ENCODE measurements at regions not wholly inside any gene's neighbourhood (a gene's known extent, or its start where the extent isn't known, plus 50 kb on each side); places are given as distances from the start of the nearest gene placed in this dataset.

- Histone ChIP-seq H3K27ac (no peak overlapping the region), H3K36me3 (no peaks in the 10 kb centered on the region), H3K9me3 (no peaks in the 10 kb centered on the region), H3K4me3 (no peak overlapping the region), H3K27me3 (no peaks in the 10 kb centered on the region), H3K4me1 (no peaks in the 10 kb centered on the region)
- ATAC-seq, result no peak
- DNase-seq, result no peak
- whole genome bisulfite sequencing, 4 donors, result 42 to 62% (median 51%) methylated on average over 1 of the region's 1 CpG
- intact Hi-C loops (cut with DNase I), result no loop called here
- TF ChIP-seq POLR2A (IDR thresholded peaks at IDR 0.05), result no peak
- no peak for TF ChIP-seq CTCF (IDR thresholded peaks at IDR 0.05)
These were observed 70.5 kb upstream of the CDYL2 start for GRCh38 chr16:80874925-80875324.

- intact Hi-C loops (cut with DNase I), result no loop called here
- no peaks in the 10 kb centered on the region for H3K4me1 ChIP-seq
- H3K27me3 ChIP-seq, result no peaks in the 10 kb centered on the region
- H3K27ac ChIP-seq, result no peak overlapping the region
- H3K36me3 ChIP-seq, result no peaks in the 10 kb centered on the region
- TF ChIP-seq POLR2A (IDR thresholded peaks at IDR 0.05), result no peak
- TF ChIP-seq CTCF (IDR thresholded peaks at IDR 0.05), result no peak
- DNase-seq (no peak), ATAC-seq (no peak)
- H3K4me3 ChIP-seq, result no peak overlapping the region
- peaks cover 0 to 17% (median 0%) of the 10 kb centered on the region in 12 donors for H3K9me3 ChIP-seq
- 52 to 70% (median 61%) methylated on average over 3 of the region's 3 CpGs for WGBS, 4 donors
These were observed 57.8 kb upstream of the CDYL2 start for GRCh38 chr16:80862160-80862705.

Data from heart left ventricle (tissue), 16 donors.